Prostate gland (tissue), 2 donors: ENCODE measurements at regions not wholly inside any gene's neighbourhood (a gene's known extent, or its start where the extent isn't known, plus 50 kb on each side); places are given as distances from the start of the nearest gene placed in this dataset.

ENCODE experiments used
- POLR2A ChIP-seq: fragments of 450-650 bp; IDR thresholded peaks from one replicate; pipeline ENCODE4 v1.6.1; 2016; ENCODE audit warnings: antibody characterized with exemption, mild to moderate bottlenecking
- POLR2AphosphoS5 ChIP-seq: sonication (generic); formaldehyde crosslinking; IDR thresholded peaks from one replicate; pipeline ENCODE4 v1.6.1; 2017; ENCODE audit warnings: antibody characterized with exemption
- TF ChIP-seq, protein P1 (sequence below), 4 experiments: fragments of 200-600 bp in 2 of 4; fragments of 450-650 bp in 2 of 4; sonication (generic) in 2 of 4; IDR thresholded peaks; 1 replicate in 3 of 4; 2 replicates in 1 of 4; pipeline ENCODE4 v1.5.1; 2016 to 2019; ENCODE audit warnings: antibody characterized with exemption in 4 of 4, mild to moderate bottlenecking in 2 of 4, moderate library complexity in 2 of 4

DNA sequence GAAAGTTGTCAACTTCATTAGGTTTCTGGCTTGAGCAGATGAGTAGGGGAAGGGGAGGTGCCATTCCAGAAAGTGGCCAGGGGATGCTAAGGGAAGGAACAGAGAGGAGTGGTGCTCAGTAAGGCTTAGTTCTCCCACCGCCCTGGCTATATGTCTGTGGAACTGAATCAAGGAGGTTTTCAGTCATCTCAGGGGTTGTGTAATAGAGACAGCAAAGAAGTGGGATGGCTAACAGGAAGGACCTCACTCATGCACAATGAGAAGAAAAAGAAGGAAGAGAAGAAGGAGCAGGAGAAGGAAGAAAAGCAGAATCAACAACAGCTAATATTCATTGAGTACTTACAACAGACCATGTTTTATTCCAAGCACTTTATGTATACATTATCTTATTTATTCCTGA lies 368.7 kb downstream of the MID1IP1 start:
- TF ChIP-seq, protein P1, sequence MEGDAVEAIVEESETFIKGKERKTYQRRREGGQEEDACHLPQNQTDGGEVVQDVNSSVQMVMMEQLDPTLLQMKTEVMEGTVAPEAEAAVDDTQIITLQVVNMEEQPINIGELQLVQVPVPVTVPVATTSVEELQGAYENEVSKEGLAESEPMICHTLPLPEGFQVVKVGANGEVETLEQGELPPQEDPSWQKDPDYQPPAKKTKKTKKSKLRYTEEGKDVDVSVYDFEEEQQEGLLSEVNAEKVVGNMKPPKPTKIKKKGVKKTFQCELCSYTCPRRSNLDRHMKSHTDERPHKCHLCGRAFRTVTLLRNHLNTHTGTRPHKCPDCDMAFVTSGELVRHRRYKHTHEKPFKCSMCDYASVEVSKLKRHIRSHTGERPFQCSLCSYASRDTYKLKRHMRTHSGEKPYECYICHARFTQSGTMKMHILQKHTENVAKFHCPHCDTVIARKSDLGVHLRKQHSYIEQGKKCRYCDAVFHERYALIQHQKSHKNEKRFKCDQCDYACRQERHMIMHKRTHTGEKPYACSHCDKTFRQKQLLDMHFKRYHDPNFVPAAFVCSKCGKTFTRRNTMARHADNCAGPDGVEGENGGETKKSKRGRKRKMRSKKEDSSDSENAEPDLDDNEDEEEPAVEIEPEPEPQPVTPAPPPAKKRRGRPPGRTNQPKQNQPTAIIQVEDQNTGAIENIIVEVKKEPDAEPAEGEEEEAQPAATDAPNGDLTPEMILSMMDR (IDR thresholded peaks at IDR 0.05): no peak
- no peak for TF ChIP-seq POLR2A
- TF ChIP-seq POLR2AphosphoS5: no peak
